Activated CD8-positive, alpha-beta T cell treated with anti-CD3 and anti-CD28 coated beads, Interleukin-2, amount 10 ng/mL, durations not matched to agents 7 days and 5 days (primary cell): ENCODE measurements at regions not wholly inside any gene's neighbourhood (a gene's known extent, or its start where the extent isn't known, plus 50 kb on each side); places are given as distances from the start of the nearest gene placed in this dataset.

Experiments
- ATAC-seq: fragments of 150-1000 bp; cut with Tn5 transposase; one replicate; pipeline ENCODE4 v1.10.0; 2021; ENCODE audit warnings: moderate library complexity
- CTCF ChIA-PET: fragments of 350-600 bp; sonication (Branson Sonifier 250); formaldehyde crosslinking; loops from one replicate; lab custom pipeline; 2021; ENCODE audit warnings: antibody characterized with exemption; lab: Charles Lee
- POLR2A ChIA-PET: fragments of 350-600 bp; sonication (Branson Sonifier 250); formaldehyde crosslinking; loops from one replicate; lab custom pipeline; 2021; ENCODE audit warnings: antibody characterized with exemption; lab: Charles Lee
- DNase-seq: peaks from one replicate; pipeline ENCODE4 v3.0.0-alpha.2; 2020
- H3K27ac Mint-ChIP-seq: one replicate; pipeline ENCODE4 v1.8.0; 2021; ENCODE audit warnings: mild to moderate bottlenecking, mixed read lengths
- H3K27me3 Mint-ChIP-seq: one replicate; pipeline ENCODE4 v1.8.0; 2021; ENCODE audit warnings: low read depth, mixed read lengths
- H3K36me3 Mint-ChIP-seq: one replicate; pipeline ENCODE4 v1.8.0; 2021; ENCODE audit warnings: low read depth, mixed read lengths
- H3K4me1 Mint-ChIP-seq: one replicate; pipeline ENCODE4 v1.8.0; 2021; ENCODE audit warnings: low read depth, mixed read lengths
- H3K4me3 Mint-ChIP-seq: one replicate; pipeline ENCODE4 v1.8.0; 2021; ENCODE audit warnings: mild to moderate bottlenecking, mixed read lengths
- H3K9me3 Mint-ChIP-seq: one replicate; pipeline ENCODE4 v1.8.0; 2022; ENCODE audit warnings: mixed read lengths; ENCODE audit not compliant: insufficient read depth

GRCh38 chr17:69723741-69724140 is 309.2 kb downstream of the MAP2K6 start:
- no peaks in the 10 kb centered on the region for H3K4me1 Mint-ChIP-seq
- ATAC-seq, result no peak
- no peaks in the 10 kb centered on the region for H3K36me3 Mint-ChIP-seq
- no peak for DNase-seq
- H3K27ac Mint-ChIP-seq, result no peak overlapping the region
- H3K4me3 Mint-ChIP-seq, result no peak overlapping the region
- no peaks in the 10 kb centered on the region for H3K9me3 Mint-ChIP-seq
- POLR2A ChIA-PET, result no interaction called here
- H3K27me3 Mint-ChIP-seq, result peaks cover 7% of the 10 kb centered on the region
- CTCF ChIA-PET, result no interaction called here

GRCh38 chr17:69724238-69724637 is 309.7 kb downstream of the MAP2K6 start:
- Mint-ChIP-seq H3K27ac (no peak overlapping the region), H3K36me3 (no peaks in the 10 kb centered on the region), H3K4me1 (no peaks in the 10 kb centered on the region), H3K9me3 (no peaks in the 10 kb centered on the region), H3K27me3 (peaks cover 7% of the 10 kb centered on the region), H3K4me3 (no peak overlapping the region)
- DNase-seq (no peak), ATAC-seq (no peak)
- CTCF ChIA-PET, result no interaction called here
- POLR2A ChIA-PET, result no interaction called here

GRCh38 chr17:69725146-69725545 is 310.6 kb downstream of the MAP2K6 start:
- Mint-ChIP-seq H3K27ac (no peak overlapping the region), H3K4me1 (peaks cover 4% of the 10 kb centered on the region), H3K27me3 (peaks cover 7% of the 10 kb centered on the region), H3K4me3 (no peak overlapping the region), H3K36me3 (no peaks in the 10 kb centered on the region), H3K9me3 (no peaks in the 10 kb centered on the region)
- DNase-seq (no peak), ATAC-seq (no peak)
- ChIA-PET CTCF (no interaction called here), POLR2A (no interaction called here)

- ChIA-PET POLR2A (no interaction called here), CTCF (interaction anchor here (2.1 kb wide), 1 partner anchor 121 kb away, joined by 8 read pairs; no protein-coding TSS in a partner anchor)
- ATAC-seq (no peak), DNase-seq (no peak)
- H3K27ac Mint-ChIP-seq, result no peak overlapping the region
- no peaks in the 10 kb centered on the region for H3K36me3 Mint-ChIP-seq
- peaks cover 10% of the 10 kb centered on the region for H3K4me1 Mint-ChIP-seq
- no peaks in the 10 kb centered on the region for H3K9me3 Mint-ChIP-seq
- H3K27me3 Mint-ChIP-seq, result peaks cover 11% of the 10 kb centered on the region
- no peak overlapping the region for H3K4me3 Mint-ChIP-seq
These were observed 314.3 kb downstream of the MAP2K6 start for GRCh38 chr17:69728816-69729215.

- no peak overlapping the region for H3K4me3 Mint-ChIP-seq
- H3K9me3 Mint-ChIP-seq, result no peaks in the 10 kb centered on the region
- ChIA-PET POLR2A (no interaction called here), CTCF (interaction anchor here (2.1 kb wide), 1 partner anchor 123 kb away, joined by 8 read pairs; no protein-coding TSS in a partner anchor)
- ATAC-seq (no peak), DNase-seq (peak; percentile 25)
- peaks cover 12% of the 10 kb centered on the region for H3K4me1 Mint-ChIP-seq
- H3K36me3 Mint-ChIP-seq, result no peaks in the 10 kb centered on the region
- H3K27me3 Mint-ChIP-seq, result peaks cover 14% of the 10 kb centered on the region
- H3K27ac Mint-ChIP-seq, result no peak overlapping the region
These were observed 315.4 kb downstream of the MAP2K6 start for GRCh38 chr17:69729944-69730343.

- H3K4me1 Mint-ChIP-seq, result peaks cover 19% of the 10 kb centered on the region
- no peak overlapping the region for H3K27ac Mint-ChIP-seq
- no peak for DNase-seq
- ATAC-seq, result no peak
- ChIA-PET POLR2A (no interaction called here), CTCF (no interaction called here)
- peaks cover 7% of the 10 kb centered on the region for H3K36me3 Mint-ChIP-seq
- H3K4me3 Mint-ChIP-seq, result no peak overlapping the region
- peaks cover 11% of the 10 kb centered on the region for H3K27me3 Mint-ChIP-seq
- peaks cover 7% of the 10 kb centered on the region for H3K9me3 Mint-ChIP-seq
These were observed 317.9 kb downstream of the MAP2K6 start for GRCh38 chr17:69732272-69732918.

- peaks cover 29% of the 10 kb centered on the region for H3K4me1 Mint-ChIP-seq
- peaks cover 16% of the 10 kb centered on the region for H3K36me3 Mint-ChIP-seq
- ChIA-PET POLR2A (no interaction called here), CTCF (no interaction called here)
- DNase-seq (no peak), ATAC-seq (no peak)
- peaks cover 11% of the 10 kb centered on the region for H3K27me3 Mint-ChIP-seq
- peaks cover 13% of the 10 kb centered on the region for H3K9me3 Mint-ChIP-seq
- no peak overlapping the region for H3K27ac Mint-ChIP-seq
- no peak overlapping the region for H3K4me3 Mint-ChIP-seq
These were observed 318.9 kb downstream of the MAP2K6 start for GRCh38 chr17:69733171-69734012.

- H3K27ac Mint-ChIP-seq, result no peak overlapping the region
- POLR2A ChIA-PET, result interaction anchor here (0.7 kb wide), 1 partner anchor 247 kb away, joined by 4 read pairs; no protein-coding TSS in a partner anchor
- H3K36me3 Mint-ChIP-seq, result peaks cover 23% of the 10 kb centered on the region
- peaks cover 11% of the 10 kb centered on the region for H3K27me3 Mint-ChIP-seq
- H3K4me3 Mint-ChIP-seq, result no peak overlapping the region
- H3K9me3 Mint-ChIP-seq, result peaks cover 18% of the 10 kb centered on the region
- ATAC-seq (no peak), DNase-seq (no peak)
- CTCF ChIA-PET, result no interaction called here
- H3K4me1 Mint-ChIP-seq, result peaks cover 42% of the 10 kb centered on the region
These were observed 320.2 kb downstream of the MAP2K6 start for GRCh38 chr17:69734656-69735055.

GRCh38 chr17:69735285-69735684 is 320.8 kb downstream of the MAP2K6 start:
- H3K27me3 Mint-ChIP-seq, result peaks cover 11% of the 10 kb centered on the region
- ATAC-seq, result no peak
- H3K4me1 Mint-ChIP-seq, result peaks cover 43% of the 10 kb centered on the region

GRCh38 chr17:69743091-69743490 is 328.6 kb downstream of the MAP2K6 start:
- DNase-seq (no peak), ATAC-seq (no peak)
- Mint-ChIP-seq H3K9me3 (peaks cover 19% of the 10 kb centered on the region), H3K27me3 (peaks cover 2% of the 10 kb centered on the region), H3K4me1 (peaks cover 21% of the 10 kb centered on the region), H3K4me3 (no peak overlapping the region), H3K27ac (no peak overlapping the region), H3K36me3 (peaks cover 14% of the 10 kb centered on the region)
- POLR2A ChIA-PET, result no interaction called here
- CTCF ChIA-PET, result no interaction called here

More at GRCh38 chr17:69735285-69735684, 320.8 kb downstream of the MAP2K6 start:
- ChIA-PET CTCF (no interaction called here), POLR2A (no interaction called here)
- no peak for DNase-seq
- H3K36me3 Mint-ChIP-seq, result peaks cover 27% of the 10 kb centered on the region
- no peak overlapping the region for H3K4me3 Mint-ChIP-seq
- peaks cover 21% of the 10 kb centered on the region for H3K9me3 Mint-ChIP-seq
- H3K27ac Mint-ChIP-seq, result no peak overlapping the region

GRCh38 chr17:69744512-69745070 is 330.1 kb downstream of the MAP2K6 start:
- H3K4me3 Mint-ChIP-seq, result no peak overlapping the region
- CTCF ChIA-PET, result no interaction called here

GRCh38 chr17:69749911-69750310 is 325.1 kb upstream of the KCNJ16 start:
- Mint-ChIP-seq H3K27me3 (peaks cover 5% of the 10 kb centered on the region), H3K4me3 (no peak overlapping the region), H3K36me3 (no peaks in the 10 kb centered on the region), H3K27ac (no peak overlapping the region), H3K4me1 (no peaks in the 10 kb centered on the region), H3K9me3 (peaks cover 4% of the 10 kb centered on the region)
- ATAC-seq, result no peak
- no peak for DNase-seq
- ChIA-PET POLR2A (no interaction called here), CTCF (no interaction called here)

More at GRCh38 chr17:69744512-69745070, 330.1 kb downstream of the MAP2K6 start:
- Mint-ChIP-seq H3K27me3 (peaks cover 2% of the 10 kb centered on the region), H3K4me1 (peaks cover 6% of the 10 kb centered on the region), H3K27ac (no peak overlapping the region), H3K36me3 (peaks cover 4% of the 10 kb centered on the region), H3K9me3 (peaks cover 11% of the 10 kb centered on the region)
- POLR2A ChIA-PET, result no interaction called here
- DNase-seq, result no peak
- no peak for ATAC-seq
